ENCODE measurements at regions not wholly inside any gene's neighbourhood (a gene's known extent, or its start where the extent isn't known, plus 50 kb on each side); places are given as distances from the start of the nearest gene placed in this dataset.

- H3K27me3 ChIP-seq, result no peaks in the 10 kb centered on the region
- TF ChIP-seq, protein P1, sequence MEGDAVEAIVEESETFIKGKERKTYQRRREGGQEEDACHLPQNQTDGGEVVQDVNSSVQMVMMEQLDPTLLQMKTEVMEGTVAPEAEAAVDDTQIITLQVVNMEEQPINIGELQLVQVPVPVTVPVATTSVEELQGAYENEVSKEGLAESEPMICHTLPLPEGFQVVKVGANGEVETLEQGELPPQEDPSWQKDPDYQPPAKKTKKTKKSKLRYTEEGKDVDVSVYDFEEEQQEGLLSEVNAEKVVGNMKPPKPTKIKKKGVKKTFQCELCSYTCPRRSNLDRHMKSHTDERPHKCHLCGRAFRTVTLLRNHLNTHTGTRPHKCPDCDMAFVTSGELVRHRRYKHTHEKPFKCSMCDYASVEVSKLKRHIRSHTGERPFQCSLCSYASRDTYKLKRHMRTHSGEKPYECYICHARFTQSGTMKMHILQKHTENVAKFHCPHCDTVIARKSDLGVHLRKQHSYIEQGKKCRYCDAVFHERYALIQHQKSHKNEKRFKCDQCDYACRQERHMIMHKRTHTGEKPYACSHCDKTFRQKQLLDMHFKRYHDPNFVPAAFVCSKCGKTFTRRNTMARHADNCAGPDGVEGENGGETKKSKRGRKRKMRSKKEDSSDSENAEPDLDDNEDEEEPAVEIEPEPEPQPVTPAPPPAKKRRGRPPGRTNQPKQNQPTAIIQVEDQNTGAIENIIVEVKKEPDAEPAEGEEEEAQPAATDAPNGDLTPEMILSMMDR (IDR thresholded peaks at IDR 0.05), result no peak
- intact Hi-C loops (cut with DNase I), result no loop called here
- no peak overlapping the region for H3K4me3 ChIP-seq
- no peaks in the 10 kb centered on the region for H3K9me3 ChIP-seq
- no peak overlapping the region for H3K9ac ChIP-seq (ENCODE audit: low read depth in 2 of 2, low read length in 2 of 2)
- peak; percentile 38 for DNase-seq
- no peaks in the 10 kb centered on the region for H3K36me3 ChIP-seq
- H3K27ac ChIP-seq, result no peak overlapping the region
- no peaks in the 10 kb centered on the region for H3K4me1 ChIP-seq
Measured at GRCh38 chr1:91611483-91611917, 110.8 kb downstream of the CDC7 start.

- intact Hi-C loops (cut with DNase I), result no loop called here
- Histone ChIP-seq H3K36me3 (no peaks in the 10 kb centered on the region), H3K27ac (no peak overlapping the region), H3K4me1 (no peaks in the 10 kb centered on the region), H3K27me3 (no peaks in the 10 kb centered on the region), H3K9ac (ENCODE audit: low read depth in 2 of 2, low read length in 2 of 2) (no peak overlapping the region), H3K4me3 (no peak overlapping the region), H3K9me3 (no peaks in the 10 kb centered on the region)
- DNase-seq, result peak; percentile 62
- TF ChIP-seq, protein P1 (IDR thresholded peaks at IDR 0.05), result no peak
Measured at GRCh38 chr1:91613595-91613994, 112.9 kb downstream of the CDC7 start.

- TF ChIP-seq, protein P1 (IDR thresholded peaks at IDR 0.05), result no peak
Measured at GRCh38 chr1:91616712-91617111, 116.1 kb downstream of the CDC7 start.

DNA sequence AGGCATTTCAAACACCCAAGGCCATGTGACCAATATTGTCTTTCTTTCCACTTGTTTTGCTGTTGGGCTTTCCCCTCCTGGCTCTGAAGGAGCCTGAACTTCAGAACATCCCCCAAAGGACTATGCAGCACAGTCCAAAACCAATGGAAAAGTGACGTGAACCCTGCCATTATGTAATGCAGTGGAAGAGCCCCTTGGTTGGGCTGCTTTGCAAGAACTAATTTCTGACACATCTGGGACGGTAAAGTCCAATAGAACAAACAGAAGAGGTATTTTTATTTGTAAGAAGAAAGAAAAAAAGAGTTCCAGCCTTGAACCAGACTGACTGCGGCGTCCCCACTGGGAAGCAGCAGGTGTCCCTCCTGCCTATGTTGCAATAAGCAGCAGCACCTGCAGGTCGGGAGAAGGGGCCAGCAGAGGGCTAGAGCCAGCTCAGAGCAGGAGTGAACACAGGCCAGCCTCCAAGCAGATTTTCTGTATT lies 116.7 kb downstream of the CDC7 start:
- Histone ChIP-seq H3K9ac (ENCODE audit: low read depth in 2 of 2, low read length in 2 of 2) (no peak overlapping the region), H3K27me3 (no peaks in the 10 kb centered on the region), H3K4me3 (no peak overlapping the region), H3K27ac (no peak overlapping the region), H3K4me1 (no peaks in the 10 kb centered on the region), H3K36me3 (no peaks in the 10 kb centered on the region), H3K9me3 (no peaks in the 10 kb centered on the region)
- TF ChIP-seq, protein P1 (IDR thresholded peaks at IDR 0.05), result no peak
- no peak for DNase-seq
- intact Hi-C loops (cut with DNase I), result no loop called here

More at GRCh38 chr1:91616712-91617111, 116.1 kb downstream of the CDC7 start:
- no peaks in the 10 kb centered on the region for H3K9me3 ChIP-seq
- intact Hi-C loops (cut with DNase I), result no loop called here
- H3K4me1 ChIP-seq, result no peaks in the 10 kb centered on the region
- no peaks in the 10 kb centered on the region for H3K36me3 ChIP-seq
- DNase-seq, result no peak
- H3K27ac ChIP-seq, result no peak overlapping the region
- no peak overlapping the region for H3K4me3 ChIP-seq
- H3K9ac ChIP-seq (ENCODE audit: low read depth in 2 of 2, low read length in 2 of 2), result no peak overlapping the region
- no peaks in the 10 kb centered on the region for H3K27me3 ChIP-seq

DNA sequence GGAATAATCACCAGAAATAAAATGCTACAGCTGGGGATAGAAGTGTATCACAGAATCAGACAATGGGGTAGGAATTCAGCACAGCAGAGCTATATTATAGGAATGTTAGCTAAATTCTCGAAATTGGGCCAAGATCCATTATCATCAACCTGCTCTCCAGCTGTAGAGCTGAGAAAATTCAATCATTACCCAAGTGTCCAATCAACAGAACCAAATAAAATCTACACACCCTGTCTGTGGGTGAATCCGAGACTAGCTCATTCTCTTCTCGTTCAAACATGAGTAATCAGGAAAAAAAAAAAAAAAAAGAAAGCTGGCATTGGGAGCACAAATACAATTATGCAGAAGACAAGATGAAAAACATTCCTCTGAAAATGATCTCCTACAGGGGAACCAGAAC lies 119.2 kb downstream of the CDC7 start:
- H3K36me3 ChIP-seq, result no peaks in the 10 kb centered on the region

More for the DNA sequence above, 119.2 kb downstream of the CDC7 start:
- TF ChIP-seq, protein P1 (IDR thresholded peaks at IDR 0.05), result no peak
- Histone ChIP-seq H3K9me3 (no peaks in the 10 kb centered on the region), H3K27ac (no peak overlapping the region), H3K27me3 (no peaks in the 10 kb centered on the region), H3K4me1 (no peaks in the 10 kb centered on the region), H3K4me3 (no peak overlapping the region), H3K9ac (ENCODE audit: low read depth in 2 of 2, low read length in 2 of 2) (no peak overlapping the region)
- DNase-seq, result no peak
- intact Hi-C loops (cut with DNase I), result no loop called here

All from colonic mucosa (tissue), 4 donors.